Motor neuron (in vitro differentiated cells): ENCODE measurements at regions not wholly inside any gene's neighbourhood (a gene's known extent, or its start where the extent isn't known, plus 50 kb on each side); places are given as distances from the start of the nearest gene placed in this dataset.

ENCODE experiments used
- ATAC-seq, 8 experiments: fragments of 200-7000 bp; cut with Tn5 transposase; replicated peaks in 6 of 8; 2 replicates each; pipeline ENCODE4 v1.8.0; 2021; ENCODE audit warnings: mild to moderate bottlenecking in 8 of 8, moderate library complexity in 8 of 8
- H3K27ac ChIP-seq, 2 donors: fragments of 250-450 bp; sonication (Bioruptor Pico); 2 replicates each; pipeline ENCODE4 v1.9.0; 2021; ENCODE audit warnings: antibody characterized with exemption in 2 of 2, mild to moderate bottlenecking in 2 of 2, moderate library complexity in 1 of 2
- H3K4me1 ChIP-seq, 2 donors: fragments of 250-450 bp; sonication (Bioruptor Pico); replicated peaks in 1 of 2; 2 replicates each; pipeline ENCODE4 v1.6.1; 2021; ENCODE audit warnings: antibody characterized with exemption in 2 of 2, mild to moderate bottlenecking in 2 of 2, moderate library complexity in 1 of 2
- H3K4me3 ChIP-seq, 5 donors: fragments of 250-450 bp; sonication (Bioruptor Pico); 2 replicates each; pipeline ENCODE4 v1.9.0; 2021; ENCODE audit warnings: antibody characterized with exemption in 5 of 5, mild to moderate bottlenecking in 5 of 5, moderate library complexity in 4 of 5
- WGBS, 10 experiments: fragments of 450-650 bp; shearing (Covaris generic); methylation state at CpG; one replicate each; pipeline ENCODE4 v1.0.0; 2022; 5-methylcytosine and 5-hydroxymethylcytosine counted together
- in situ Hi-C, 9 experiments: fragments of 400-800 bp; cut with MboI; loops; one replicate each; pipeline ENCODE4 v1.15.0; 2021; ENCODE audit warnings: low sequenced_read_pairs in 9 of 9, low pct_unique_long_range_greater_than_20kb in 2 of 9; ENCODE audit not compliant: unreplicated experiment in 9 of 9

GRCh38 chr13:109627649-109628048, 158.7 kb downstream of the IRS2 start:
- in situ Hi-C loops, result no loop called here
- peaks cover 5 to 17% of the 10 kb centered on the region in 2 donors for H3K4me1 ChIP-seq
- WGBS, 10 experiments, result 80 to 90% (median 86%) methylated on average over 1 to 2 of the region's 2 CpGs; no CpG with 5 or more reads in 3 of the 10 experiments

GRCh38 chr13:109626386-109627171, 159.8 kb downstream of the IRS2 start:
- Histone ChIP-seq H3K4me1 (peaks cover 5 to 17% of the 10 kb centered on the region in 2 donors), H3K4me3 (no peak overlapping the region), H3K27ac (no peak overlapping the region)
- WGBS, 10 experiments, result 8 to 78% (median 63%) methylated on average over 2 to 8 of the region's 8 CpGs; no CpG with 5 or more reads in 1 of the 10 experiments
- in situ Hi-C loops, result no loop called here
- ATAC-seq, result no peak

More at GRCh38 chr13:109627649-109628048, 158.7 kb downstream of the IRS2 start:
- H3K4me3 ChIP-seq, result no peak overlapping the region
- no peak for ATAC-seq
- H3K27ac ChIP-seq, result no peak overlapping the region

GRCh38 chr13:109625156-109625555, 161.2 kb downstream of the IRS2 start:
- no peak overlapping the region for H3K27ac ChIP-seq
- ATAC-seq, result no peak
- H3K4me3 ChIP-seq, result no peak overlapping the region
- 60 to 100% (median 89%) methylated on average over 1 of the region's 1 CpG; no CpG with 5 or more reads in 7 of the 10 experiments for WGBS, 10 experiments
- H3K4me1 ChIP-seq, result peaks cover 5 to 17% of the 10 kb centered on the region in 2 donors
- in situ Hi-C loops, result no loop called here

DNA sequence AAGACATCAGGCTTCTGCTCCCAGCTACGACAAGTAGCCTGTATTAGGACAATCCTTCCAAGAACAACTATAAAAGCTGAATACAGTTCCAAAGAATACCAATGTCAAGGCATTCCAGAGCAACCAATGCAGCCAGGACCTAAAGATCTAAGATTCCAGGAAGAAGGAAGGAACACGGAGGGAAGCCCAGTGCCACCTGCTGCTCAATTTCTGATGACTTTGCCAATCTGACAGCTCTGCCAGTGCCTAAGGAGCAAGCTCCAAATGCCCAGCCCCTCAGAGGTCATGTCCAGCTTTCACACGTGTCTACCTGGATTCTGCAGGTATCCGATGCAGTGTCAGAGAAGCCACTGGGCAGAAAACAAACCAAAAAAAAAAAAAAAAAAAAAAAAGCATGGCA, 164.4 kb downstream of the IRS2 start:
- no peak for ATAC-seq
- Histone ChIP-seq H3K4me1 (peaks cover 5 to 7% of the 10 kb centered on the region in 2 donors), H3K27ac (no peak overlapping the region), H3K4me3 (no peak overlapping the region)
- in situ Hi-C loops, result no loop called here
- 14 to 91% (median 79%) methylated on average over 1 to 4 of the region's 4 CpGs; no CpG with 5 or more reads in 1 of the 10 experiments for WGBS, 10 experiments

- in situ Hi-C loops, result no loop called here
- 33 to 98% (median 86%) methylated on average over 1 to 7 of the region's 8 CpGs; no CpG with 5 or more reads in 1 of the 10 experiments for WGBS, 10 experiments
- no peak overlapping the region for H3K4me3 ChIP-seq
- no peak overlapping the region for H3K27ac ChIP-seq
- ATAC-seq, result no peak
- H3K4me1 ChIP-seq, result peaks cover 0 to 6% of the 10 kb centered on the region in 2 donors
These were observed 170.5 kb downstream of the IRS2 start for GRCh38 chr13:109615721-109616420.

DNA sequence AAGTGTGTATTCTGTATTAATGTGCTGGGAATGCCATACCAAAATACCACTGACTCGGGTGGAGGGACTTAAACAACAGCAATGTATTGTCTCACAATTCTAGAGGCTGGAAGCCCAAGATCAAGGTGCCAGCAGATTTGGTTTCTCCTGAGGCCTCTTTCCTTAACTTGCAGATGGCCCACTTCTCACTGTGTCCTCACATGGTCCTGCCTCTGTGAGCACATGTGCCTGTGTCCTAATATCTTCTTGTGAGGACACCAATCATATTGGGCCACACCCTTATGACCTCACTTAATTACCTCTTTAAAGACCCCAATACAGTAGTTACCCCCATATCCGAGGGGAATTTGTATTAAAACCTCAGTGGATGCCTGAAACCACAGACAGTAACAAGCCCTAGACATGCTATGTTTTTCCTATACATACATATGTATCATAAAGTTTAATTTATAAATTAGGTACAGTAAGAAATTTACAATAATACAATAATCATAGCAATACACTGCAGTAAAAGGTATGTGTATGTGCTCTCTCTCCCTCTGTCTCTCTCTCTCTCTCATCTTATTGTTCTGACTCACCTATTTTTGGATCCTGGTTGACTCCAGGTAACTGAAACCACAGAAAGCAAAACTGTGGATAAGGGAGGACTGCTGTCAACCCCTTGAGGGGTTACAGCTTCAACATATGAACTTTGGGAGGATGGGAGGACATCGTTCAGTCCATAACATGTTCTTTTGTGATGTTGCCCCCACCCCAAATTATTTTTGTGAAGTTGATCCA, 174.3 kb downstream of the IRS2 start:
- in situ Hi-C loops, result no loop called here
- WGBS, 10 experiments, result 26 to 100% (median 72%) methylated on average over 1 to 3 of the region's 3 CpGs; no CpG with 5 or more reads in 2 of the 10 experiments
- H3K4me3 ChIP-seq, result no peak overlapping the region

GRCh38 chr13:109610517-109610916, 175.9 kb downstream of the IRS2 start:
- ATAC-seq, result peak in 2 of 8 experiments; percentile 44 to 50
- 0 to 89% (median 60%) methylated on average over 1 to 2 of the region's 4 CpGs; no CpG with 5 or more reads in 3 of the 10 experiments for WGBS, 10 experiments
- in situ Hi-C loops, result no loop called here

More for the DNA sequence above, 174.3 kb downstream of the IRS2 start:
- ATAC-seq, result no peak
- Histone ChIP-seq H3K4me1 (peaks cover 0 to 14% of the 10 kb centered on the region in 2 donors), H3K27ac (no peak overlapping the region)

DNA sequence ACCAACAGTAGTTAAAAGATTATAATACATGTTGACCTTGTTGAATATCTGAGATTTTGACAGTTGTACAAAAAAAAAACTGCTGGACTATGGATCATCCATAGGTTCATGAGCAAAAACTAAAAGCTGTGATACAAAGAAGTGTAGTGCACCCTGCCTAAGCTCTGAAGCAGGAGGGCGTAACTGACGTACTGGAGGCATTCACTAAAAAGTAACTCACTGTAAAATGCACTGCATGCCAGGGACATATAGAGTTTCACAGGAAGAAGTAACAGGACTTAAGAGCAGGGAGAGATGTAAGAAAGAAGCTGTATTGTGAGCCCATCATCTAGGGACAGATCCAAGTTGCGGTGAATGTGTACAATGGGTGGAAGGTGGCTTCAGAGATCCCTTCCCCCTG, 177.9 kb downstream of the IRS2 start:
- in situ Hi-C loops, result no loop called here
- ATAC-seq, result peak in 1 of 8 experiments; percentile 14
- WGBS, 10 experiments, result 24 to 100% (median 95%) methylated on average over 1 to 3 of the region's 3 CpGs
- H3K27ac ChIP-seq, result no peak overlapping the region
- no peak overlapping the region for H3K4me3 ChIP-seq
- peaks cover 0 to 11% of the 10 kb centered on the region in 2 donors for H3K4me1 ChIP-seq

More at GRCh38 chr13:109610517-109610916, 175.9 kb downstream of the IRS2 start:
- no peak overlapping the region for H3K4me3 ChIP-seq
- H3K27ac ChIP-seq, result no peak overlapping the region
- H3K4me1 ChIP-seq, result peaks cover 0 to 14% of the 10 kb centered on the region in 2 donors

- in situ Hi-C loops, result no loop called here
- ATAC-seq, result peak in 5 of 8 experiments; percentile 39 to 76 (median 50)
- Histone ChIP-seq H3K4me3 (no peak overlapping the region), H3K4me1 (peaks cover 0 to 8% of the 10 kb centered on the region in 2 donors), H3K27ac (no peak overlapping the region)
- 20 to 100% (median 80%) methylated on average over 1 to 3 of the region's 3 CpGs; no CpG with 5 or more reads in 3 of the 10 experiments for WGBS, 10 experiments
These were observed 178.3 kb downstream of the IRS2 start for GRCh38 chr13:109608059-109608458.

GRCh38 chr13:109606520-109606919, 179.9 kb downstream of the IRS2 start:
- no peak for ATAC-seq
- 20 to 75% (median 20%) methylated on average over 1 of the region's 2 CpGs; no CpG with 5 or more reads in 5 of the 10 experiments for WGBS, 10 experiments
- in situ Hi-C loops, result no loop called here
- Histone ChIP-seq H3K27ac (no peak overlapping the region), H3K4me1 (peaks cover 0 to 8% of the 10 kb centered on the region in 2 donors), H3K4me3 (no peak overlapping the region)

GRCh38 chr13:109605846-109606245, 180.5 kb downstream of the IRS2 start:
- ATAC-seq, result no peak
- in situ Hi-C loops, result no loop called here

DNA sequence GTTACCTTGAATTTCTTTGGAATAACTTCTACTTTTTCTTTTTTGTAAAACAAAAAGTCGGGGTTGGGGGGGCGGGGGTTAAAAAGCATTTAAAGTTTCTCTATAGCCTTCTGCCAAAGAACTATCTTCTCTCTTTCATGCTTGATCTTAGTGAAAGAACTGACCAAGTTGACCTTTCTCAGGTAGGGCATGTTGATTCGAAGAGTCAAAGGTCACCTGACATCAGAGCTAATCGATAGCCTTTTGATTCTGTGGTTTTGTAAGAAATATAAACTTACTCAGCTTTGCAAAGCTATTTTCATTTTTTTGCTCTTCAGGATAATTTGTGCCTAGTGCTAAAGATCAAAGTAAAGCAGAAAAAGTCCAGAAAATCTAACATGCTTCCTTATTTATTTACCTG, 181.5 kb downstream of the IRS2 start:
- no peak for ATAC-seq
- in situ Hi-C loops, result no loop called here
- Histone ChIP-seq H3K27ac (no peak overlapping the region), H3K4me1 (peaks cover 5 to 22% of the 10 kb centered on the region in 2 donors), H3K4me3 (no peak overlapping the region)
- 32 to 95% (median 84%) methylated on average over 2 to 4 of the region's 4 CpGs; no CpG with 5 or more reads in 3 of the 10 experiments for WGBS, 10 experiments

More at GRCh38 chr13:109605846-109606245, 180.5 kb downstream of the IRS2 start:
- Histone ChIP-seq H3K4me3 (no peak overlapping the region), H3K4me1 (peaks cover under 1 to 14% of the 10 kb centered on the region in 2 donors), H3K27ac (no peak overlapping the region)
